Hindlimb muscle (tissue), 1 donor: ENCODE measurements at regions not wholly inside any gene's neighbourhood (a gene's known extent, or its start where the extent isn't known, plus 50 kb on each side); places are given as distances from the start of the nearest gene placed in this dataset.
"Not testable (repeated sequence)": the region's sequence is repeated elsewhere in the genome, so short reads cannot be mapped to it uniquely, and the experiment has no call there.

ENCODE experiments used
- DNase-seq: peaks from one replicate; pipeline ENCODE4 v3.0.0-alpha.2; 2013

DNA sequence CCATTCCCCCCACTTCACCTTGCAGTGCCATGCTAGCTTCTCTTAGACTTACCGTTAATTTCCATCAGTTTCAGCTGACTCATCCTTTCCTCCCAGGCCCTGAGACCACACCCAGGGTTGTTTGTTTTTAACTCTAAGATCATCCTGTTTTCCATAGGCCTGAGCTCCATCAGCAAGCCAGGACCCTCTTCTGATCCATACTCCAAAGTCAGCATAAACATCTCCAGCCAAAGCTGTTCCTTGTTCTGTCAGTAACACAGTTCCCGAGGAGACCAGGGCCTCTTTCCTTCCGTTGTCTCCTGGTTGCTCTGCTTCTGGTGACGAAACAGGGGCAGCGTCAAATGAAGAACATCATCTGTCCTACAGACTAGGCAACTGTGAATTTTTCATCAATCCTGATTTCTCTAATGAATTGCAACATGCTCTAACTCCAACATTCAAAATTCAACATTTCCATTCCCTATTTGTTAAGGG is 83.8 kb upstream of the HNF1B start:
- DNase-seq: no peak

DNA sequence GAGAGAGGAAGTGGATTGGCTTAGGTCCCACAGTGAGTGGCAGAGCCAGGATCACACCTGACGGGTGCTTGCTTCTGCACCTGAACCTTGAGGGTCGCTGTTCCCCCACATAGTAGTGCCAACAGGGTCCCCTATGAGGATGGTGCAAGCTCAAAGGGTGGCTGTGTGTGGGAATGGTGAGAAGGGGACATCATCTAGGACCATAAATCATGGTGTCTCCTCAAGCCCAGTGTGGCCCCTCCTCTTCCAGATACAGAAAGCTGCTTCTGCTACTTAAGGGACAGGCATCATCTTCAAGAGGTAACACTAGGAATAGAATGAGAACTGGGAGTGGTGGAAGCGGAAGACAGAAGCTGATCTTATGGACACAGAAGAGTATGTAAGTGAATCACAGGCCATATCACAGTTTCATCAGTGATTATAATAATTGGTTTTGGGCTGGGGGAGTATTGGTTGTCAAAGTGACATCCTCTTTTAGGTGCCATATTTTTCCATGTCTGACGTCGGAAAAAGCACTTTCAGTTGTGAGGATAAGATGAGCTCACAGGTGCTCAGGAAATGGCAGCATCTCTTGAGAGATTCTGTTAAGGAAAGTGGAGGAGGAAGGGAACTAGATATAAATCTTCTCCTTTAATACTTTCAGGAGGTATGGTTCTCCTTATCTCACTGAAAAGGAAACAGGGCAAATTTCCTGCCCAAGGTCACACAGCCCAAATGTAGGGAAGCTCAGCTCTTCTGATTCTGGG is 83.2 kb upstream of the HNF1B start:
- DNase-seq: no peak

DNA sequence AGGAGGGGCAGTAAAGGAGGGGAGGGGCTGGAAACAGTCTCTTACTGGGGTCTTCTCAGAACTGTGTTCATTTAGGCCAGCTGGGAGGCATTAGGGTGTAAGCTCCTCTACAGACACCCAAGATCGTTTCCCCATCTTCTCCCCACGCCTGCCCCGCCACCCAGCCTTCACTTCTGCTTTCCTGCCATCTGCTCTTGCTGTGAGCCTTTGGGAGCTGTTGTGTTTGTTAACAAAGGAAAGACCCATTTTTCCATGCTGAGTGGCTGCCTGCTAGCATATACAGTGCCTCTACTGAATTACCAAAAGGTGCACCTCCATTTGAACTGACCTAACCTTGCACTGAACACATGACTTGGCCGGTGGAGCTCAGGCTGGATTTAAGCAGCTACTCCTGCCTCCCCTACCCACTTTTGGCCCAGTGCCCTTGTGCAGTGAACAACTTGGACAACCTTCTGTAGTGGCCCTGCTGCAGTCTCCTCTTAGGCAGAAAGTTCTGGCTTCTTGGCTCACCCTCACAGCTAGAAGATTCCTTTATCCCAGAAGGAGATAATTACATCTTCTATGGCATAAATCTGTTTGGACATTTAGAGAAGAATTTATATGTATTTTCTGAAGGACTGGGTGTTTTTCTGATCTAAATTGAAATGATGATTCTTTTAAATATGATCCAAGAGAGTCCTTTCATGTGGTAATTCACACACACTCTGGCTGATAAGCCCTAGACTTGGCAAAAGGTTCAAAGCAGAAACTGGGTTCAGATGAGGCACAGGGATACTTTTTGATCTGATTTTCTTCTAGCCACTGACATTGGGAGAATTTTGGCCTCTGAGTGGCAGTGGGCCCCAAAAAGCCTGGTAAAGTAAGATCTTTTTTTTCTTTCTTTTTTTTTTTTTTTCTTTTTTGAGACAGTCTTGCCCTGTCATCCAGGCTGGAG is 81.9 kb upstream of the HNF1B start:
- peak; percentile 19 for DNase-seq

DNA sequence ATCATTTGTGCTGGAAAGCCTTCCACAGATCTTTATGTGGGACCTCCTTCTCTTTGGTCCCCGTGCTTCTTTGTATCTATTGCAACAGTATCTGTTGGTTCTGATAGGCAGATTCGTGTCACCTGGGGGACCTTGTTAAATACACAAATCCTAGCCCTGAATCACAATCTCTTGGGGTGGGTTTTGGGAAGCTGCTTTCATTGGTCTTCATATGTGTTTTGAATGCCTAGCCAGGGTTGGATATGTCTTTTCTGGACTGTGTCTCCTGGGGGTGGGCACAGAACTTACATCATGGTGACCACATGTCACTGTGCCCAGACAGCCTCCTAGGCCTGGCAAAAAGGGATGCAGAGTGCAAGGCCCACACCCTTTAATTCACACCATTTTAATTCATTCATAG is 81.0 kb upstream of the HNF1B start:
- no peak for DNase-seq

DNA sequence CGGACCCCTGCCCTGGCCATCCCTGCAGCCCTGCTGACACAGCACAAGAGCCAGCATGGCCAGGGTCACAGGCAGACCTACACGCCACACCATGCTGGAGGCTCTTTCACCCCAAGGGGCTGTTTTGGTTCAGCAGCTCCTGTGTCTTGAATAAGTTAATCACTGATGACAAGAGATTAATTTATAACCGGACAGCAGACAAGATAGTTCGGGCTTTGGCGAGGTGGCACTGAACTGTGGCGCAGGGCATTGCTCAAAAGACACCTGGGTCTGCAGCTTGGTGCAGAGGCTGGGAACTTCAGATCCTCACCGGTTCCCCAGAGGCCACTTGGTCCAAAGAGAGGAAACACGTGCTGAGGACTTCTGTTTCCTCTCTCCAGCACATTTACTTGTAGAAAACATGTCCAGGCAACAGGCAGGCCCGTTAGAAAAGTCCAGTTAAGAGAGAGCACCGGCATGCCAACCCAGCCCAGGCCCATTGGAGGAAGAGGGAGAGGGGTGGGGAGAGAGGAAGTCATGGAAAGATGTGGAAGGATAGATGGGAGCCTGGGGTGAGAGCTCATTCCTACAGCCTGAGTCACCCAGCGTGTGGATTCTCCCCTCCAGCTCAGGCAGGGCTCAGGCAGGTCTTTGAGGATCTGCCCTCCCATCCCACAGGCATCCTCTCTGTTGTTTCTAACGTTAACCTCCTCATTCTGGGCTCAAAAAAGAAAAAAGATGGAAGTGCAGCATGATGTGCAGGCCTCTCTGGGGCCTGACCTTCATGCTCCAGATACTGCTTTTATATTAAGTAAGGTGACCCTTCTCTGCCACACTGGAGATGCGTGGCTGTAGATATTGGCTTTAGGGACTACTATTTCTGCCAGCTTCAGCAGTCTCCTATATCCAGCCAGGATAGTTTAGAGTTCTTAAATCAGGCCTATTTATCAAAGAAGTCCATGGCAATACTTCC is 80.0 kb upstream of the HNF1B start:
- no peak for DNase-seq

DNA sequence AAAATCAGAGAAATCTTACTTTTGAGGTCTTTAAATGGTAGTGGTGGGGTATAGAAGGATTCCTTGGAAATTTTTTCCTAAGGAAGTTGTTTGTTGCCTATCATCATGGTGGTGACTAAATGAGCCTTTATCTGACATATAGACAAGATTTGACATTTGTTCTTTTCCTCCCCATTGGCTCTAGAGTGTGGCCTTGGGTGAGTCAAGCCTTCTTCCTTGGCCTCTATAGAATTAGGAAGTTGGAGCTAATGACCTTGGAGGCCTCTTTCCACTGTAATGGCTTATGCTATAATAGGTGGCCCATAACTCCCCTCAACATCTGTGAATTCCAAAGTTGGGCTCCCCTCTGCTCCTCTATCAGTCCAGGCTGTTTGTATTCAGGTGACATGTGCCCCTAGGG is 79.1 kb upstream of the HNF1B start:
- no peak for DNase-seq

DNA sequence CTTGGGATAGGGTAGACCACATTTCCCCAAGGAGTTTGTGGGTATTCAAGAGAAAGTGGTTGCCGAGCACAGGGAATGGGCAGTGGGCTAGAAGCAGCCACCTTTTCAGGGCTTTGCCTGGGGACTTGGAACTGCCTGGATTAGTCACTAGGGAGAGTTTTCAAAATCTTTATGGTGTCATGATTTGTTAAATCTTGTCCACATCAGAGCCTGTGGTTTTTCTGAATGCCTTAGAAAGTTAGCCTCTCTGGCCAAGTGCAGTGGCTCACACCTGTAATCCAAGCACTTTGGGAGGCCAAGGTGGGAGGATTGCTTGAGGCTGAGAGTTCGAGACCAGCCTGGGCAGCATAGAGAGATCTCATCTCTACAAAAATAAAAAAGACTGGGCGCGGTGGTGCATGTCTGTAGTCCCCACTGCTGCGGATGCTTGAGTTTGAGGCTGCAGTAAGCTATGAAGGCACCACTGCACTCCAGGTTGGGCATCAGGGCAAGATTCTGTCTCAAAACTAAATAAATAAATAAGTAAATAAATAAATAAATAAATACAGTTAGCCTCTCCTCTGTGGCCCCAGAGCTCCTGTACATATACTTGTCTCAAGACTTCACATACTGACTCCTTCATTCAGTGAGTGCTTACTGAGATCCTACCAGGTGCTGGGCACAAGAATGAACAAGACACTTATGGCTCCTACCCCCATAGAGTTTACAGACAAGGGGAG is 76.3 kb upstream of the HNF1B start:
- DNase-seq: no peak

DNA sequence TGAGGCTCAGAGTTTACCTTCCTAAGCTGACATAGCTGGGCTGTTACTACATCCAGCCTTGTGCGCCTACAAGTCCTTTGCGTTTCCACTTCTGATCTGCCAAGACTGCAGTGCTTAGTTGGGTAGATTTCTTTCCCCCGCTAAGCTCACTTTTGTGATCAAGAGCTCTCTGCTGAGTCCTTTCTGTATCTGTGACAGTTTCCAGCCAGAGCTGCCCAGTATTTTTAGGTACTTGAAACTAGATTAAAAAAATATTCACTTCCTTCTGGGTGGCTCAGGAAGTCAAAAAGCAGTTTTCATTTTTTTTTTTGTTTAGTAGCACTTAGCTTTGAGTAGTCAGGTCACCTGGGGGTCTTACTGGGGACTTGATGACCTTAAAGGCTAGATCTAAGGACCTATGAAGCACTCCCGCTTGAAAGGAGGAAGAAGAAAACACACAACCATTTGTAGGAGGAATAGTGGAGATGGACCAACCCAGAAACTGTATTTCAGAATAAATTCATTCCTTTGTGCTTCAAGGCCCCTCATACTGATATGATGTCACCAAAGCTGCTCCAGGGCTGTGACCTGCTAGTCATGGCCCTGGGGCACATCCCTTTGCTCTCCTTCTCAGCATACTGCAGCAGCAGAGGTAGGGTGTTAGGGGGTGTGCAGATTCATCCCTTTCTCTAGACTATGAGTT is 75.6 kb upstream of the HNF1B start:
- DNase-seq: no peak

DNA sequence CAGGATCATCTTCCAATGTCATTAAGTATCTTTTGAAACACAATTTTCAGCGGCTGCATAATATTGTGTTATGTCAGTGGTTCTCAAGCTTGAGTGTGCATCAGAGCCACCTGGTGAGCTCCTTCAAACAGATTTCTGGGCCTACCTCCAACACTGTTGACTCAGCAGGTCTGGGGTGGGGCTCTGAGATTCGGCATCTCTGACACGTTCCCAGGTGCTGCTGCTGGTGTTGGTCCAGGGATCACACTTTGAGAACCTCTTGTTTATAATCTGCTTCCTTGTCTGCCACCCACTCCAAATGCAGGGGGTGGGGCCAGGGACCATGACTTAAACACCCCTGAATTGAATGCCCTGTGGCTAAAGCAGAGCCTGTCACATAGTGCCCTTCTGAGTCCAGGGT is 73.8 kb upstream of the HNF1B start:
- DNase-seq: no peak

DNA sequence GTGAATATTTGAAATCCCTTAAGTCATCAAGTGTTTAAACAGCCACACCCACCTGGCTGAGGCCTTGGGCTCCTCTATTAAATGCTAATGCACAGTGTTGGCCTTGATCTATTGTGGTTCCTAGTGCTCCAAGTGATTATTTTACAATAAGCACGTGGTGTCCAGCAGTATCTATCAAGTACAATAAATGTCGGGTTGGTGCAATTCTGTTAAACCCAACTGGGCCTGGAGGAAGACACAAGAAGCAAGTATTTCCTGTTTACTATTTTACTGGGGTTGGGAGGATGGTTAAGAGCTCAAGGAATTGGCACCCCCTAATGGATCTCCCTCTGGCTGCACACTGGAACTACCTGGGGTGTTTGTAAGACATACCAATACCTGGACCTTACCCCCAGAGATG is 72.1 kb upstream of the HNF1B start:
- DNase-seq: no peak

DNA sequence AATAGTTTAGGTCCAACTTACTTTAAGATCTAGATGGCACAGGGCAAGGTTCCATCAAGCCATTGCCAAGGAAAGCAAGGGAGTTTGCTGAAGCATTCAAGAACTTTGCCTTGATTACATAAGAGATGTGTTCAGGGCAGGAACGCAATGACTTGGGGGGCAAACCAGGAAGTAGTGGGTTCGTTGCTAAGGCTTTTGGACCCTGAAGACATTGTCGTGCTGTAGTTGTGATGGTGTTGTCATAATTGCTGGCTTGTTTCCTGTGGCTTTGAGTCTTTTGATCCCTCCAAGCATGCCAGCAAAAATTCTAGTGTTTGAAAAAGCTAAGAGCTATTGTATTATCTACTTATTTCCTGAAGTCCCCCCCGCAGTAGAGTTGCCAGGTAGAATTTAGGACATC is 70.7 kb upstream of the HNF1B start:
- no peak for DNase-seq

DNA sequence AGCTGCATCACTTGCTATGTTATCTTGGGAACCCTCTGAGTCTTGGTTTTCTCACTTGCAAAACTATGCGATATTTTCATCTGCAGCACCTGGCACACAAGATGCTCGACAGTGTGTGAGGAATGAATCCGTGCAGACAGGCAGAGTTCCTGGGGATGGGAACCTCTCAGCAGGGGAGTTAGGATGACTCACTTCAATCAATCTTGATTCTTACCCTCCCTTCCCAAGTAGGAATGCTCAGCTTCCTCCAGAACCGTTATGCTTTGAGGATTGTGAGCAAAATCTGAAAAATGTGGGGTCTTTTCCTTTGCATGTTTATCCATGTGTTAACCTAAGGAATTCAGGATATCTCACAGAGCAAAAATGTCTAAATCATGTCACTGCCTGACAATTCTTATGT is 68.9 kb upstream of the HNF1B start:
- no peak for DNase-seq

DNA sequence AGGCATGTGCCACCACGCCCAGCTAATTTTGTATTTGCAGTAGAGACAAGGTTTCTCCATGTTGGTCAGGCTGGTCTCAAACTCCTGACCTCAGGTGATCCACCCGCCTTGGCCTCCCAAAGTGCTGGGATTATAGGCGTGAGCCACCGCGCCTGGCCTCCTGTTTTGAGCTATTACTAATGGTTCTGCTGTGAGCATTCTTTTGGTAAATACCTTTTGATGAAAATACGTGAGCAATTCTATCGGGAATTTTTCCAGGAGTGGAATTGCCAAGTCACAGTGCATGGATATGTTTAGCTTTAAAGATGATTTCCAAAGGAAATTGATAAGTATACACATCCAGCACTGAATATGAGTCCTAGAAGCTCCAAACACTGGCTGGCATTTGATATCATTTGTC is 64.0 kb upstream of the HNF1B start:
- DNase-seq: not testable (repeated sequence)

DNA sequence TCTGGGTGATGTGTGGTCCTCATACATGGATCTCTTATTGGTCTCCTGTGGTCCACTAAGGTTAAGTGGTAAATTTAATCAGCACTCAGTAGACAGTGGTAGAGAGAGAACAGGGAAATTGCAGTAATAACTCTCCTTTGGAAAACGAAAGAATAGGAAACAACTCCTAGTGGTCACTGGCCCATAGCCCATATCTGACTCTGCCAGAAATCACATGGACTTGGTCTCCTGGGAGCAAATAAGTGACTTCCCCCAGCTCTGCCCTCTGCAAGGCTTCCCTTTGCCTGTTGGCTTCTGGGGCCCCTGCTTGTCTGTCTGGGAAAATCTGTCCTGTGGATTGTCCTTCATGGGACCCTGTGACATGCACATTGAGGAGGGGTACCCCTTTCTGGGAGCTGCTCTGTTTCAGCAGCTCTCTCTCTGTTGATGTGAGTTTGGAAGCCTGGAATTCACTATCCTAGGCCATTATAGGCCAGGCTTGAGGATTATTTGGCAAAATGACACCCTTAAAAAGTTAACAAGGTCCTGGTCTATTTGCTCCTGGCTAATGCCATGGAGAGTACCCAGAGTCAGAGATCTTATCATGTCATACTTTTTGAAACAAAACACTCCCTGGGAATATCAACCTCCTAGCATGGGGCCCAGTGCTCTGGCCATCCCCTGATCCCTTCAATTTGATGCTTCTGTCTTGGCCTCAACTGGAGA is 58.0 kb upstream of the HNF1B start:
- peak; percentile 24 for DNase-seq

DNA sequence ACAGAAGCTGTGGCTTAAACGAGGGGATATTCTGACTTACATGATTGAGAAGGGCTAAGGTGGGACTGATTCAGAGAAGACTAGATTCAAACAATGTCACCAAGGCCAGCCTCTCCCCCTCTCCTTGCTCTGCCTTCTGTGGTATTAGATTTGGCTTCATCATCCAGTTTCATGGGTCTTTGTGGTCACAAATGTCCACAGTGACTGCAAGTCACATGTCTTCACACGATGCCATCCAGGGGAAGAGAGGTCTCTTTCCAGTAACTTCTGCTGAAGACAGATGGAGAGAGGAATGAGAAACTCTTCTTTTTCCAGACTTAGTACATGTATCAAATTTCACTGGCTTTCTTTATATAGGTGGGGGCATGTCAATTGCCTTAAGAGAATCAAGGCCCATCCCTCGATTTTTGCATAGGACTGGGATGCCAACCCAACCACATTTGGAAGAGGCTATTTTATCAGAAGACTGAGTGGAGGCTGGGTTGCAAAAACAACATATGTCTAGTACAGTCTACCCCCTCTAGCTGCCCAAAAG is 57.3 kb upstream of the HNF1B start:
- DNase-seq: no peak

DNA sequence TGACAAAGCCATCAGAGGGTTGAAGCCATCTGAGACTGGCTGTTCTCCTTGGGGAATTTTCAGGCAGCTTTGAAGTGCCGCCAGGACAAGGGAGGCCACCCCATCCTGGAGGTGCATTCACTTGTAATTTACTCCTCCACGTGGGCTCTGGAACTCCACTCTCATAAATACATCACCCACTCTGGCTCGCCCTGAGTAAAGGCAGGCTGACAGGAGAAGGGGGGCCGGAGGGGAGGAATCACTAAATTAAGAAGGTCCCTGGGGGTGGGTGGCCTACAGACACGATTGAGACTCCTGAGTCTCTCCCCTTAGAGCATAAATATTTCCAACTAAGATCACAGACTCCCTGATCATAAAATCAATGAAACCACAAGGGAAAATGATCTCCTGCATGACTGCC is 56.3 kb upstream of the HNF1B start:
- DNase-seq: no peak

DNA sequence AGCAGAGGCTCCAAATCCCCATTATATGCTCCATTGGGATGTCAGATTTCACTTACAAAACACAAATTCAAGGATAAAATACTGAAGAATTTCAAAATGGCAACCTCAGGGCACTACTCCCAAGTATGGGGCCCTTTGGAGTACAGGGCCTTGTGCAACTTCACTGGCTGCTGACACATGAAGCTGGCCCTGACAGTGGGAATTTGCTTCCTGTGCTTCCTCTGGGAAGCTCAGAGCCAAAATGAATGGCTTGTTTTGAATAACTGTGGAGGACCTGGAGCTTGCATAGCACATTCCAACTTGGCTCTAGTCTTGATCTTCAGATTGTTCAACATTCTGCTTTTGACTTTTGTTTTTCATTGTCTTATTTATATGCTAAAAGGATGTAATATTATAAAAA is 52.3 kb upstream of the HNF1B start:
- DNase-seq: no peak

DNA sequence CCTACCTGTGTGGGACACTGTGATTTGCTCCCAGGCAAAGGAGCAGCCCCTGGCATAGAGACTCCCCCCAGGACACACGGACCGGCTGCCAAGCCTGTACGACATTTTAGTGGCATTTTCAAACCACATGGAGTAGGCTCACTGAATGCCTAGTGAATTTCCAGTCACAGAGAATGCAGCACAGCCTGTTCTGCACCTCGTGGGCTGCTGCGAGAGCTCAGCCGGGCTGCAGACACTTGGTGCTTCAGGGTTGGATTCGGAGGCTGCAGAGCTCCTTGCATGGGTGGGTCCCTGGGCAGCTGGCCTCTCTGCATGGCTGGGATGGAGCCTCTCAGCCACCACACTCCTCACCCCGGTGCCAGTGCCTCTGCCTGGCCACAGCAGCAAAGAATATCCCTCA is 51.2 kb upstream of the HNF1B start:
- no peak for DNase-seq
